GM18870 (cell line): ENCODE measurements at regions not wholly inside any gene's neighbourhood (a gene's known extent, or its start where the extent isn't known, plus 50 kb on each side); places are given as distances from the start of the nearest gene placed in this dataset.
"Not testable (repeated sequence)": the region's sequence is repeated elsewhere in the genome, so short reads cannot be mapped to it uniquely, and the experiment has no call there.

Experiments used
- ATAC-seq: cut with Tn5 transposase; IDR thresholded peaks from one replicate; pipeline ENCODE4 v1.9.1; 2021; ENCODE audit warnings: moderate library complexity; ENCODE audit not compliant: unreplicated experiment

- ATAC-seq = no peak
Measured at GRCh38 chr14:23694949-23695663, 58.9 kb downstream of the DHRS2 start.

- ATAC-seq = no peak
Measured at GRCh38 chr14:23695664-23695999, 59.5 kb downstream of the DHRS2 start.

- ATAC-seq = no peak
Measured at GRCh38 chr14:23696701-23697239, 60.6 kb downstream of the DHRS2 start.

DNA sequence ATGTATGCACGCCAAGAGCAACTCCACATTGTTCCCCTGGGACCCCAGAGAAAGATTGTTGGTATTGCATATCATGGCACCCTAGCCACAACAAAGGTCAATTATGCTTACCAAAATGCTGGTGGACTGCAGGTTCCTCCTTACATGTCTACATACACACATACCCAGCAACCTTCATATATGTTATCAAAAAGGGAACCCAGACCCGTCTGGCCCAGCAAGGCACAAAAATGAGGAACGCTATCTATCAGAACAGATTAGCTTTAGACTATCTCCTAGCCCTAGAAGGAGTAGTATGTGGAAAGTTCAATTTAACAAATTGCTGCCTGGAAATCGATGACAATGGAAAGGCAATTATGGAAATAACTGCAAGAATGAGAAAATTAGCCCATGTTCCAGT is 61.5 kb downstream of the DHRS2 start:
- ATAC-seq = no peak

- ATAC-seq = no peak
Measured at GRCh38 chr14:23702656-23703426, 66.7 kb downstream of the DHRS2 start.

DNA sequence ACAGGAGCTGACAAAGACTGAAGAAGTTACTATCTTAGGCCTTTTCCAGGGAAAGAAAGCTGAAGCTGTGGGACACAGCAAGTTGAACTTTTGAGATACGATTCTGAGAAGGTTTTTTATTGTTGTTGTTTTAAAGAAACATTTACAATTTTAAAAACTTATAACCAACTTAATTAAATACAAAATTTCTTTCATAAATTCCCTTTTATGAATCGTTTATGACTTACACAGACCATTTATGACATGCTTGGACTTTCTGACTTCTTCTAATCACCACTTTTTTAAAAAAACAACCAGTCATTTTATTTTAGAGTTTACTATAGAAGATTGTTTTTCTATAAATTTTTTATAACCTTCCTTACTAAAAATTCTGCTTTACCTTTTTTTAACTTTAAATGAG is 68.7 kb downstream of the DHRS2 start:
- ATAC-seq = no peak

GRCh38 chr14:23707415-23707814 is 71.3 kb downstream of the DHRS2 start:
- ATAC-seq = no peak

DNA sequence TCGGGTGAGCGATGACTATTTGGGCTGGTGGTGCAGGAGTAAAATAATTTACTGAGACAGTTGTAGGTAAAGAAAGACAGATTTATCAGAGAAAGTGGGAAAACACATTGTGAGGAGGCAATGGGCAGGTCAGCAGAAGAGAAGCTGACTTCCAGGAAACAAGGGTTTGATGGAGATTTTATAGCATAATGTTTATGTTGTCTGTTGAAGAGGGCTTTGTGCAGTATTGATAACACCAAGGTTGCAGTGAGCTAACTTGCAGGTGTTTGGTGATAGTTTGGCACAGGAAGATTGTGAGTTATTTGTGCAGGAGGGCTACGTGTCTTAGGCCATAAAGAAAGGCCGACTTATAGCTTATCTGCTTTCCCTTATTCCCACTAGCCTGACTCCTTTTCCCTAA is 72.2 kb downstream of the DHRS2 start:
- no peak for ATAC-seq

DNA sequence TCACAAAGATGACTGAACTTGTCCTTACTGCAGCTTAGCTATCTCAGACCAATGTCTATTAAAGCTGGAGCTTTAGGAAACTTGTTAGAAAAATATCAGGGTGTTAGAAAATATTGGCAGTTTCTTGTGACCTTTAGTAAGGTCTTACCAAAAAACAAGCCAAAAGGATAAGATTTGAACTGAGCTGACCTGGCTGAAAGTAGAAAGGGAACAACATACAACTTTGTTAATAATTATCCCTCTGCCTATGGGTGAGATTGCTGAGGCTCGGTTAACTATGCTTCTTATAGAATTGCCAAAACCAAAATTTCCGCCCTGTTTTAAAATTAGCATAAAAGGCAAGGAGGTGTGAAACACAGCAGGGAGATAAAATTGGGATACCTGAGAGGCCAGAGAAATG is 73.8 kb downstream of the DHRS2 start:
- no peak for ATAC-seq

- ATAC-seq = no peak
Measured at GRCh38 chr14:23712287-23712686, 76.1 kb downstream of the DHRS2 start.

- ATAC-seq = no peak
Measured at GRCh38 chr14:23719225-23719985, 83.2 kb downstream of the DHRS2 start.

DNA sequence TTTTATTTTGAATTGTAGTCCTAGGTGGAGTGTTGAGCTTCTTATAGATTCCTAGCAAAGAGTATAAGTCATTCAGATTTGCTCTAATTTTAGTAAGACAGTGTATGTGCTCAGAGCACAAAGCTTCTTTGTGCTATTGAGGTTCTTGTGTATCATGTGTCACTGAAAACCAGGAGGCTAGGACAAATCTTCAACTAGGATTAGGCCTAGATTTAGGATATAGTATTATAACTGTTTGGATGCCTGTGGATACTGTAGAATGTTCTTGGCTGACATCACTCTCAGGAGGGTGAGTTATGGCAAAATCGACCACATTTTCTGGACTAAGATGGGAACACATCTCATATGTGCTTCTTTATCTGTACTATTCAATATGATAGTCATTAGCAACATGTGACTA is 86.5 kb downstream of the DHRS2 start:
- ATAC-seq = no peak

DNA sequence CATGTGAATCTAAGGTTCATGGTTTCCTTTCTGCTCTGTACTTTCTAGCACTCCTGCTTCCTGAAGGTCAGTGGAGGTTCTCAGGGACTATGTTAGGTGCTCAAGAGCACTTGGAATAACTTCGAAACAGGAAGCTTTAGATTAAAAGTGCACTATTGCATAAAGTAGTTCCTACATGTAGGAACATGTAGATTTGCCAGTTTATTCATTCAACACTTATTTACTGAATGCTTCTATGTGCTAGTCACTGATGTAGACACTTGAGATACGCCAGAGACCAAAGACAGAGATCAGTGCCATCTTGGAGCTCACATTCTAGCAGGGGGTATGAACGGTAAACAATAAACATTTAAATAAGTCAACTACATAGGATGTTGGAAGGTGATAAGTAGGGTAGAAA is 87.7 kb downstream of the DHRS2 start:
- ATAC-seq = no peak

- no peak for ATAC-seq
Measured at GRCh38 chr14:23725528-23725927, 89.4 kb downstream of the DHRS2 start.

DNA sequence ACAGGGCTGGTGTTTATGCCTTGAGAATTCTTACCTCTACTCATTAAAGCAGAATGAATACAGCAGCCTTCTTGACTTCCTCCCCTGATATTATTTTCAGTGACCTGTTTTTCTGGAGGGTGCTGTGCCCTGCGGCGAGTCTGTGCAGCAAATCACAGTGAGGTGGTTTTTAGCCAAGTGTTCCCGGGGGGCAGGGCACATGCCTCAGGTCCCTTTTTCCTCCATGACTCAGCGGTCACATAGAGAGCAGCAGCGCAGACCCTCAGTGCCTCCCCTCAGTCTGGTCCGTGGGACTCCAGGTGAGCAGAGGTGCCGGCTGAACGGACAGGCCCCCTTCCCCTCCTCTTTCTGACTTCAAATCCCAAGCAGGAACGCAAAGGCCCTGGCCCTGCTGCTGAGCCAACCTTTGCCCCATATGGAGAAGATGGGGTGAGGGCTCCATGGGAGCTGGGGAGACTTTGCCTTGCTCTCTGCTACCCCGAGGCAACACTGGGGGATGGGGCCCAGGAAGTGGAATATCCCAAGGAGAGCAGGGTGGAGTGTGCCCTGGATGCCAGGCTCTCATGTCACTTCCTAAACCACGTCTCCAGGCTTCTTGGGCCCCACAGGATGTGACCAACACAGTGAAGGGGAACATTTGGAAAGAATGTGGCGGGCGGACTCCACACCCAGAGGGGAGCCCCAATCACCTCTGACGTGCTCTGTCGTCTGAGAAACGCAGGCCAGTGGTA is 90.0 kb downstream of the DHRS2 start:
- ATAC-seq = no peak

GRCh38 chr14:23727566-23728335 is 91.6 kb downstream of the DHRS2 start:
- no peak for ATAC-seq

- no peak for ATAC-seq
Measured at GRCh38 chr14:23728791-23729190, 92.6 kb downstream of the DHRS2 start.

DNA sequence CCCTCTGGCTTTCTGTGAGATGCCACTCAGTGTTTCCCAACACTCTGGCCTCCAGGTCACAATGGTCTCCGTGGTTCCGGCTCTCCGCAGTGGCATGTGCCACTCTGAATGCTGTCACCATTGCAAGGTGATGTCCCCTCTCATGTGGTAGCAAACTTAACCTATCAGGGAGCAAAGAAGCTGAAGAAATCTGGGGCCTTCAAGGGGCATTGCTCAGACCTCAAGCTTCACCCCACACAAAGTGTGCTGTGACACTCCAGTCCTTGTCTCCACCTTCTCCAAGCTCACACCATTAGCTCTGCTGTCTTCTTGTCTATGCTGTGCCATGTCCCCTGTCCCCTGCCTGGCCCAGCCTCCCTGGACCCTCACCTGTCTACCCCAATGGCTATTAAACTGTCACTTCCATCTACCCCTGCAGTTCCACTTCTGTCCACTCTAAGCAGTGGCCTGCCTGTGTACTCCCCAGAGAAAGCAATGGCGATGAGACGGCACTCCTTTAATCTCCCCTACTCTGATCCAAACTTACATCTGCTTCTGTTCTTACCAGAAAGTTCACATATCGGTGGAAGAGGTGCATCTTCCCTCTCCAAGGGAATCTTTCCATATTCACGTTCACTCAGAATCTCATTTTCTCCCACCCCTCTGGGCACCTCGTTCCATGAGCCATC is 93.7 kb downstream of the DHRS2 start:
- ATAC-seq = no peak

GRCh38 chr14:23735394-23735793 is 99.2 kb downstream of the DHRS2 start:
- no peak for ATAC-seq

- not testable (repeated sequence) for ATAC-seq
Measured at GRCh38 chr14:23744368-23744767, 108.2 kb downstream of the DHRS2 start.
